H1 (cell line): ENCODE measurements at regions not wholly inside any gene's neighbourhood (a gene's known extent, or its start where the extent isn't known, plus 50 kb on each side); places are given as distances from the start of the nearest gene placed in this dataset.
"Not testable (repeated sequence)": the region's sequence is repeated elsewhere in the genome, so short reads cannot be mapped to it uniquely, and the experiment has no call there.

ENCODE experiments used
- CTCF ChIA-PET: fragments of 300-600 bp; sonication (Branson Sonifier 250); formaldehyde crosslinking; loops from one replicate; lab custom pipeline; 2021; ENCODE audit not compliant: partially characterized antibody; lab: Charles Lee
- POLR2A ChIA-PET: fragments of 300-600 bp; sonication (Branson Sonifier 250); formaldehyde crosslinking; loops from one replicate; lab custom pipeline; 2021; ENCODE audit warnings: inconsistent platforms; ENCODE audit not compliant: partially characterized antibody; lab: Charles Lee
- DNase-seq, 2 experiments: peaks; one replicate each; pipeline versions ENCODE4 v3.0.0 to v3.0.0-alpha.2; 2010 to 2022; ENCODE audit warnings: low spot score in 2 of 2, low read depth in 1 of 2, mixed read lengths in 1 of 2
- FAIRE-seq: peaks from 2 replicates; lab custom pipeline; 2011; peaks lifted over from hg19 to GRCh38; lab: Jason Lieb, UNC
- H2AFZ ChIP-seq: 2 replicates; pipeline ENCODE4 v1.8.1; 2012; ENCODE audit warnings: low read length, inconsistent platforms
- H2AK5ac ChIP-seq: 2 replicates; pipeline ENCODE4 v1.6.1; 2013; ENCODE audit warnings: low read depth, low read length
- H2BK120ac ChIP-seq: replicated peaks from 2 replicates; pipeline ENCODE3; 2013; ENCODE audit warnings: low read depth, low read length, inconsistent platforms
- H2BK12ac ChIP-seq: 2 replicates; pipeline ENCODE4 v1.6.1; 2013; ENCODE audit warnings: low read depth, low read length
- H2BK15ac ChIP-seq: 2 replicates; pipeline ENCODE4 v1.6.1; 2013; ENCODE audit warnings: low read length
- H2BK20ac ChIP-seq: 2 replicates; pipeline ENCODE4 v1.6.1; 2013; ENCODE audit warnings: low read length
- H2BK5ac ChIP-seq: 2 replicates; pipeline ENCODE4 v1.6.1; 2013; ENCODE audit warnings: low read depth, low read length
- H3K14ac ChIP-seq: 2 replicates; pipeline ENCODE4 v1.6.1; 2013; ENCODE audit warnings: inconsistent platforms; ENCODE audit not compliant: insufficient read length
- H3K18ac ChIP-seq: 2 replicates; pipeline ENCODE4 v1.6.1; 2013; ENCODE audit warnings: low read length; ENCODE audit errors: extremely low read depth
- H3K23ac ChIP-seq: 2 replicates; pipeline ENCODE4 v1.6.1; 2013; ENCODE audit warnings: inconsistent platforms; ENCODE audit not compliant: insufficient read length
- H3K23me2 ChIP-seq: 2 replicates; pipeline ENCODE4 v1.6.1; 2013; ENCODE audit warnings: low read depth, low read length
- H3K27ac ChIP-seq: 2 replicates; pipeline ENCODE4 v1.6.1; 2011; ENCODE audit warnings: low read depth, low read length, inconsistent platforms
- H3K27me3 ChIP-seq, 4 experiments: replicated peaks in 1 of 4; 1 replicate in 1 of 4; 2 replicates in 3 of 4; pipeline versions ENCODE4 v1.6.1 to v1.8.1; 2011 to 2013; ENCODE audit warnings: low read length in 3 of 4, mild to moderate bottlenecking in 3 of 4, inconsistent platforms in 2 of 4, mixed read lengths in 2 of 4, moderate library complexity in 1 of 4; ENCODE audit not compliant: control insufficient read depth in 3 of 4, insufficient read depth in 3 of 4; ENCODE audit errors: extremely low read depth in 1 of 4
- H3K36me3 ChIP-seq, 4 experiments: 2 replicates each; pipeline versions ENCODE4 v1.6.1 to v1.8.1; 2011 to 2013; ENCODE audit warnings: mild to moderate bottlenecking in 4 of 4, low read length in 3 of 4, moderate library complexity in 2 of 4, control low read depth in 1 of 4, inconsistent platforms in 1 of 4; ENCODE audit not compliant: insufficient read depth in 4 of 4, control insufficient read depth in 2 of 4
- H3K4ac ChIP-seq: replicated peaks from 2 replicates; pipeline ENCODE3; 2013; ENCODE audit warnings: low read length, low read depth, mixed read lengths, inconsistent platforms; ENCODE audit not compliant: insufficient read length
- H3K4me1 ChIP-seq, 4 experiments: replicated peaks in 1 of 4; 1 replicate in 1 of 4; 2 replicates in 3 of 4; pipeline versions ENCODE4 v1.6.1 to v1.8.1; 2011 to 2013; ENCODE audit warnings: low read length in 3 of 4, inconsistent platforms in 2 of 4, mixed read lengths in 1 of 4; ENCODE audit not compliant: insufficient read depth in 4 of 4, control insufficient read depth in 3 of 4
- H3K4me2 ChIP-seq, 2 experiments: 2 replicates each; pipeline versions ENCODE4 v1.6.1 to v1.8.1; 2011 to 2013; ENCODE audit warnings: low read depth in 2 of 2, low read length in 2 of 2, control low read depth in 1 of 2, inconsistent platforms in 1 of 2, mild to moderate bottlenecking in 1 of 2; ENCODE audit not compliant: insufficient read depth in 1 of 2
- H3K4me3 ChIP-seq, 4 experiments: fragments of 200-600, 300-600 bp in 1 of 4; sonication (generic), shearing (Covaris generic), sonication (Bioruptor Twin) in 1 of 4; 2 replicates each; pipeline versions ENCODE4 v1.5.1 to v1.8.1; 2011 to 2016; ENCODE audit warnings: low read length in 4 of 4, low read depth in 3 of 4, control low read depth in 2 of 4, inconsistent platforms in 2 of 4, mild to moderate bottlenecking in 2 of 4, mixed read lengths in 1 of 4, moderate library complexity in 1 of 4; ENCODE audit not compliant: insufficient read depth in 2 of 4; ENCODE audit errors: extremely low read depth in 1 of 4
- H3K56ac ChIP-seq: replicated peaks from 2 replicates; pipeline ENCODE3; 2013; ENCODE audit warnings: low read depth, mild to moderate bottlenecking, mixed read lengths, low read length, inconsistent platforms; ENCODE audit not compliant: insufficient read length
- H3K79me1 ChIP-seq: 2 replicates; pipeline ENCODE4 v1.6.1; 2013; ENCODE audit warnings: low read depth, low read length, control low read depth
- H3K79me2 ChIP-seq, 2 experiments: 2 replicates each; pipeline versions ENCODE4 v1.6.1 to v1.8.1; 2012 to 2013; ENCODE audit warnings: low read length in 2 of 2, mild to moderate bottlenecking in 2 of 2, inconsistent platforms in 1 of 2; ENCODE audit not compliant: insufficient read depth in 2 of 2, control insufficient read depth in 1 of 2
- H3K9ac ChIP-seq, 4 experiments: replicated peaks in 1 of 4; 1 replicate in 1 of 4; 2 replicates in 3 of 4; pipeline versions ENCODE4 v1.6.1 to v1.8.1; 2011 to 2013; ENCODE audit warnings: low read depth in 3 of 4, low read length in 3 of 4, control low read depth in 2 of 4, mild to moderate bottlenecking in 2 of 4, moderate library complexity in 2 of 4, inconsistent platforms in 1 of 4; ENCODE audit errors: extremely low read depth in 1 of 4
- H3K9me3 ChIP-seq, 2 experiments: 2 replicates each; pipeline versions ENCODE4 v1.6.1 to v1.8.1; 2012 to 2013; ENCODE audit warnings: mild to moderate bottlenecking in 2 of 2, moderate library complexity in 2 of 2, control low read depth in 1 of 2, inconsistent platforms in 1 of 2, low read depth in 1 of 2, low read length in 1 of 2, mixed read lengths in 1 of 2; ENCODE audit not compliant: insufficient read depth in 2 of 2
- H4K20me1 ChIP-seq, 2 experiments: replicated peaks in 1 of 2; 2 replicates each; pipeline versions ENCODE3 to v1.8.1; 2011 to 2013; ENCODE audit warnings: inconsistent platforms in 2 of 2, low read length in 2 of 2, mild to moderate bottlenecking in 1 of 2; ENCODE audit not compliant: insufficient read depth in 2 of 2, control insufficient read depth in 1 of 2
- H4K5ac ChIP-seq: 2 replicates; pipeline ENCODE4 v1.6.1; 2013; ENCODE audit warnings: low read length, low read depth, mixed read lengths, inconsistent platforms; ENCODE audit not compliant: insufficient read length
- H4K8ac ChIP-seq: 2 replicates; pipeline ENCODE4 v1.8.0; 2013; ENCODE audit warnings: mild to moderate bottlenecking, moderate library complexity, low read length, inconsistent platforms; ENCODE audit not compliant: insufficient read depth; ENCODE audit errors: extremely low read depth
- H4K91ac ChIP-seq: replicated peaks from 2 replicates; pipeline ENCODE3; 2013; ENCODE audit warnings: low read length, mixed read lengths, inconsistent platforms; ENCODE audit not compliant: insufficient read length
- WGBS, 2 experiments: shearing (Covaris generic) in 1 of 2; methylation state at CpG; one replicate each; pipeline versions ENCODE4 v1.1.6 to v1.1.7; 2013 to 2015; ENCODE audit warnings: low lambda C conversion rate in 2 of 2, mixed read lengths in 2 of 2, inconsistent platforms in 1 of 2, low coverage in 1 of 2, missing lambda C conversion rate in 1 of 2; ENCODE audit not compliant: insufficient replicate concordance in 2 of 2, insufficient coverage in 1 of 2, insufficient read length in 1 of 2; ENCODE audit errors: extremely low coverage in 1 of 2, missing lambda C conversion rate in 1 of 2; 5-methylcytosine and 5-hydroxymethylcytosine counted together

- H3K27me3 ChIP-seq, H2BK20ac ChIP-seq, H3K79me1 ChIP-seq, H4K8ac ChIP-seq, H3K4me1 ChIP-seq, FAIRE-seq, H3K36me3 ChIP-seq, DNase-seq, H3K4ac ChIP-seq, H3K23me2 ChIP-seq, H3K79me2 ChIP-seq, H2BK15ac ChIP-seq, H3K56ac ChIP-seq, H4K20me1 ChIP-seq, H4K5ac ChIP-seq, H2AFZ ChIP-seq, H2BK5ac ChIP-seq, H3K18ac ChIP-seq, H2BK120ac ChIP-seq, H3K23ac ChIP-seq, H3K4me2 ChIP-seq, H3K4me3 ChIP-seq, POLR2A ChIA-PET, H3K14ac ChIP-seq, H3K9ac ChIP-seq, H2AK5ac ChIP-seq, H2BK12ac ChIP-seq, H3K9me3 ChIP-seq, H3K27ac ChIP-seq, H4K91ac ChIP-seq: not testable (repeated sequence)
- CTCF ChIA-PET: interaction anchor here (0.6 kb wide), 2 partner anchors 398 to 771 kb away, joined by 3 to 5 read pairs; no protein-coding TSS in a partner anchor
- WGBS, 2 experiments: 79% methylated on average over 6 of the region's 6 CpGs; no CpG with 5 or more reads in 1 of the 2 experiments
Measured at GRCh38 chr2:123804126-123804525, 221.0 kb upstream of the CNTNAP5 start.

GRCh38 chr2:123805746-123806145 is 219.3 kb upstream of the CNTNAP5 start:
- H3K4ac ChIP-seq, H4K5ac ChIP-seq, H3K79me1 ChIP-seq, H2BK5ac ChIP-seq, H3K79me2 ChIP-seq, H3K4me3 ChIP-seq, H2BK12ac ChIP-seq, H2AK5ac ChIP-seq, H4K91ac ChIP-seq, H3K23ac ChIP-seq, DNase-seq, H2BK120ac ChIP-seq, H4K8ac ChIP-seq, H4K20me1 ChIP-seq, H3K23me2 ChIP-seq, H3K36me3 ChIP-seq, H2AFZ ChIP-seq, H3K4me1 ChIP-seq, POLR2A ChIA-PET, H2BK15ac ChIP-seq, H3K14ac ChIP-seq, H3K27me3 ChIP-seq, H3K18ac ChIP-seq, FAIRE-seq, H3K4me2 ChIP-seq, H3K9ac ChIP-seq, H3K27ac ChIP-seq, H3K56ac ChIP-seq, H3K9me3 ChIP-seq, H2BK20ac ChIP-seq: not testable (repeated sequence)
- CTCF ChIA-PET: interaction anchor here (0.7 kb wide), 1 partner anchor 896 kb away, joined by 3 read pairs; no protein-coding TSS in a partner anchor
- 85% methylated on average over 3 of the region's 3 CpGs; no CpG with 5 or more reads in 1 of the 2 experiments for WGBS, 2 experiments
